ENCODE measurements at regions not wholly inside any gene's neighbourhood (a gene's known extent, or its start where the extent isn't known, plus 50 kb on each side); places are given as distances from the start of the nearest gene placed in this dataset.

DNA sequence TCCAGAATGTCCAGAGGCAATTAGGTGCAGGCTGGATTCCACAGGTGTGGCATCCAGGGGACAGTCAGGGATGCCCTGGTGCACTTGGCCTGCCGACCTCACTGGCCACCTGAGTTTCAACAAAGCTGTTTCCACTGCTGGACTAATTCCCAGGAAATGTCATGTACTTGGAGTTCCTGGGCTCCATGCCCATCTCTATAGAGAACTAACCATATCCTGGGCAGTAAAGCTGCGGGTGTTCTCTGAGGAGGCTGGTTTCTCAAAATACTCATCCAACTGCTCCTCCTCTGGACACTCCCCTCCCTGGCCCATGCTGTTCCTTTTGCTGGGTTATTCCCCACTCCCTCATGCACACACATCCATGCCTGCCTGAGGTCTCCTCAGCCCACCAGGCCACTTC lies 161.9 kb upstream of the SKOR2 start:
- Mint-ChIP-seq H3K27ac (no peak overlapping the region), H3K27me3 (ENCODE audit: insufficient read depth, low read depth) (peaks cover 15% of the 10 kb centered on the region), H3K9me3 (no peaks in the 10 kb centered on the region), H3K36me3 (no peaks in the 10 kb centered on the region), H3K4me1 (peaks cover 6% of the 10 kb centered on the region), H3K4me3 (no peak overlapping the region)
- Histone ChIP-seq H3K4me2 (no peak overlapping the region), H3K4me1 (peaks cover 8% of the 10 kb centered on the region), H3K9ac (no peak overlapping the region), H3K27me3 (no peaks in the 10 kb centered on the region), H3F3A (ENCODE audit: low read depth) (no peaks in the 10 kb centered on the region), H3K4me3 (no peak overlapping the region), H3K9me3 (ENCODE audit: low read depth) (no peaks in the 10 kb centered on the region), H3K79me2 (ENCODE audit: low read depth) (no peaks in the 10 kb centered on the region), H4K20me1 (ENCODE audit: low read depth) (no peaks in the 10 kb centered on the region), H3K36me3 (no peaks in the 10 kb centered on the region), H3K27ac (no peak overlapping the region), H2AFZ (replicated peaks) (no peak overlapping the region)
- no peak for TF ChIP-seq EZH2phosphoT487 (IDR thresholded peaks at IDR 0.05)
- TF ChIP-seq EZH2 (IDR thresholded peaks at IDR 0.05) = no peak
- TF ChIP-seq, protein P1, sequence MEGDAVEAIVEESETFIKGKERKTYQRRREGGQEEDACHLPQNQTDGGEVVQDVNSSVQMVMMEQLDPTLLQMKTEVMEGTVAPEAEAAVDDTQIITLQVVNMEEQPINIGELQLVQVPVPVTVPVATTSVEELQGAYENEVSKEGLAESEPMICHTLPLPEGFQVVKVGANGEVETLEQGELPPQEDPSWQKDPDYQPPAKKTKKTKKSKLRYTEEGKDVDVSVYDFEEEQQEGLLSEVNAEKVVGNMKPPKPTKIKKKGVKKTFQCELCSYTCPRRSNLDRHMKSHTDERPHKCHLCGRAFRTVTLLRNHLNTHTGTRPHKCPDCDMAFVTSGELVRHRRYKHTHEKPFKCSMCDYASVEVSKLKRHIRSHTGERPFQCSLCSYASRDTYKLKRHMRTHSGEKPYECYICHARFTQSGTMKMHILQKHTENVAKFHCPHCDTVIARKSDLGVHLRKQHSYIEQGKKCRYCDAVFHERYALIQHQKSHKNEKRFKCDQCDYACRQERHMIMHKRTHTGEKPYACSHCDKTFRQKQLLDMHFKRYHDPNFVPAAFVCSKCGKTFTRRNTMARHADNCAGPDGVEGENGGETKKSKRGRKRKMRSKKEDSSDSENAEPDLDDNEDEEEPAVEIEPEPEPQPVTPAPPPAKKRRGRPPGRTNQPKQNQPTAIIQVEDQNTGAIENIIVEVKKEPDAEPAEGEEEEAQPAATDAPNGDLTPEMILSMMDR (IDR thresholded peaks at IDR 0.05) = no peak
- DNase-seq (ENCODE audit: low spot score) = no peak

DNA sequence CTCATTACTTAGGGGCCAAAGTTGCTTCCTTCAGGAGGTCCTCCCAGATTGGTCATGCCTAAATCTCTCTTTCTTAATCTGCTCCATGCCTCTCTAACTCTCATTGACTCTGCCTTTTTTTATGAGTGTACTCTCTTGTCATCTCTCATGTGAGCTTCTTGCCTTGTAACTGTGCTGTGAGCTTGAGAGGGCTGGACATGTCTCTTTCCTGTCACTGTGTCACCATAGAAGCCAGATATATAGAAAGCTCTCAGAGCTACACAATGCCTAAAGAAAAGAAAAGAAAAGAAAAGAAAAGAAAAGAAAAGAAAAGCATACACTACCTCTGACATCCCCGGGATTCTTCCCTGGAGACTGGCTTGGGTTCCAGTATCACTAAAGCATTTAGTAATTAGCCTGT lies 161.5 kb upstream of the SKOR2 start:
- no peak for TF ChIP-seq EZH2 (IDR thresholded peaks at IDR 0.05)
- TF ChIP-seq EZH2phosphoT487 (IDR thresholded peaks at IDR 0.05) = no peak
- TF ChIP-seq, protein P1 (IDR thresholded peaks at IDR 0.05) = no peak
- Histone ChIP-seq H3K4me1 (peaks cover 11% of the 10 kb centered on the region), H3K4me2 (no peak overlapping the region), H3K79me2 (ENCODE audit: low read depth) (no peaks in the 10 kb centered on the region), H3K27me3 (no peaks in the 10 kb centered on the region), H3K9me3 (ENCODE audit: low read depth) (no peaks in the 10 kb centered on the region), H3K9ac (no peak overlapping the region), H3F3A (ENCODE audit: low read depth) (no peaks in the 10 kb centered on the region), H2AFZ (replicated peaks) (no peak overlapping the region), H4K20me1 (ENCODE audit: low read depth) (no peaks in the 10 kb centered on the region), H3K4me3 (no peak overlapping the region), H3K36me3 (no peaks in the 10 kb centered on the region), H3K27ac (no peak overlapping the region)
- H3K27me3 Mint-ChIP-seq (ENCODE audit: insufficient read depth, low read depth) = peaks cover 15% of the 10 kb centered on the region
- peaks cover 6% of the 10 kb centered on the region for H3K4me1 Mint-ChIP-seq
- H3K4me3 Mint-ChIP-seq = no peak overlapping the region
- H3K36me3 Mint-ChIP-seq = no peaks in the 10 kb centered on the region
- no peak for DNase-seq (ENCODE audit: low spot score)
- H3K9me3 Mint-ChIP-seq = no peaks in the 10 kb centered on the region
- no peak overlapping the region for H3K27ac Mint-ChIP-seq

DNA sequence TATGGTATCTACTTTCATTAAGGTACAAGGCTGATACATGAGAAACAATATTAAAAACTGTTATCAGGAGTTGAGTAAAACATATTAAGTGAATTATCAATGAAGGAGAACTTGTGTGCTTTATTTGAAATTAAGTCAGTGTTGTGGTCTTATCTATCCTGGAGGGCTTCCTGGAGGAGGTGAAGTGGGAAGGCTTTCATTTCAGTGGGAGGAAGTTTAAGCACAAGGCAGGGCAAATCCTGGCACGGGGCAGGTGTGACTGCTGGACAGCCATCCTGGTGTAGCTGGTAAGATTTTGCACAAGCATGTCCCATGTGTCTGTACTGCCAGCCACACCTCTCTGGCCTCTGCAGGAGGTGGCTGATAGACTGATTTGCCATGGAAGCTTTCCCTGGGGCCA lies 159.7 kb upstream of the SKOR2 start:
- H3K27ac Mint-ChIP-seq = no peak overlapping the region
- no peaks in the 10 kb centered on the region for H3K9me3 Mint-ChIP-seq
- Histone ChIP-seq H3K4me3 (no peak overlapping the region), H3K27me3 (no peaks in the 10 kb centered on the region), H3F3A (ENCODE audit: low read depth) (no peaks in the 10 kb centered on the region), H4K20me1 (ENCODE audit: low read depth) (no peaks in the 10 kb centered on the region), H3K4me2 (no peak overlapping the region), H2AFZ (replicated peaks) (no peak overlapping the region), H3K9me3 (ENCODE audit: low read depth) (no peaks in the 10 kb centered on the region), H3K36me3 (no peaks in the 10 kb centered on the region), H3K79me2 (ENCODE audit: low read depth) (no peaks in the 10 kb centered on the region), H3K27ac (no peak overlapping the region), H3K9ac (no peak overlapping the region), H3K4me1 (peaks cover 16% of the 10 kb centered on the region)
- DNase-seq (ENCODE audit: low spot score) = no peak
- H3K4me3 Mint-ChIP-seq = no peak overlapping the region
- H3K36me3 Mint-ChIP-seq = no peaks in the 10 kb centered on the region
- TF ChIP-seq, protein P1 (IDR thresholded peaks at IDR 0.05) = no peak
- TF ChIP-seq EZH2phosphoT487 (IDR thresholded peaks at IDR 0.05) (no peak), EZH2 (IDR thresholded peaks at IDR 0.05) (no peak)
- peaks cover 9% of the 10 kb centered on the region for H3K4me1 Mint-ChIP-seq
- H3K27me3 Mint-ChIP-seq (ENCODE audit: insufficient read depth, low read depth) = peaks cover 15% of the 10 kb centered on the region
